ENCODE measurements at regions not wholly inside any gene's neighbourhood (a gene's known extent, or its start where the extent isn't known, plus 50 kb on each side); places are given as distances from the start of the nearest gene placed in this dataset.

- peak in 1 of 3 donors; percentile 59 for DNase-seq
- Histone ChIP-seq H3K27ac (no peak overlapping the region), H3K27me3 (no peaks in the 10 kb centered on the region), H3K4me3 (no peak overlapping the region), H3K4me1 (no peaks in the 10 kb centered on the region), H3K9me3 (no peaks in the 10 kb centered on the region), H3K36me3 (no peaks in the 10 kb centered on the region)
- TF ChIP-seq CTCF (IDR thresholded peaks at IDR 0.05) (no peak), POLR2A (IDR thresholded peaks at IDR 0.05) (no peak)
Observed at GRCh38 chr12:14126692-14127091, 145.3 kb upstream of the GRIN2B start.

GRCh38 chr12:14129611-14130195, 148.3 kb upstream of the GRIN2B start:
- Histone ChIP-seq H3K27ac (no peak overlapping the region), H3K27me3 (no peaks in the 10 kb centered on the region), H3K4me1 (no peaks in the 10 kb centered on the region), H3K36me3 (no peaks in the 10 kb centered on the region), H3K9me3 (no peaks in the 10 kb centered on the region), H3K4me3 (no peak overlapping the region)
- DNase-seq, result no peak
- no peak for TF ChIP-seq CTCF (IDR thresholded peaks at IDR 0.05)
- no peak for TF ChIP-seq POLR2A (IDR thresholded peaks at IDR 0.05)

- no peak overlapping the region for H3K27ac ChIP-seq
- TF ChIP-seq POLR2A (IDR thresholded peaks at IDR 0.05) (no peak), CTCF (IDR thresholded peaks at IDR 0.05) (no peak)
Observed at GRCh38 chr12:14135996-14136395, 154.6 kb upstream of the GRIN2B start.

GRCh38 chr12:14138495-14138894, 157.1 kb upstream of the GRIN2B start:
- Histone ChIP-seq H3K4me1 (no peaks in the 10 kb centered on the region), H3K4me3 (no peak overlapping the region), H3K36me3 (no peaks in the 10 kb centered on the region), H3K27ac (no peak overlapping the region), H3K27me3 (no peaks in the 10 kb centered on the region), H3K9me3 (no peaks in the 10 kb centered on the region)
- TF ChIP-seq CTCF (IDR thresholded peaks at IDR 0.05), result no peak
- TF ChIP-seq POLR2A (IDR thresholded peaks at IDR 0.05), result no peak
- no peak for DNase-seq

More at GRCh38 chr12:14135996-14136395, 154.6 kb upstream of the GRIN2B start:
- Histone ChIP-seq H3K4me1 (no peaks in the 10 kb centered on the region), H3K9me3 (no peaks in the 10 kb centered on the region), H3K4me3 (no peak overlapping the region), H3K36me3 (no peaks in the 10 kb centered on the region), H3K27me3 (no peaks in the 10 kb centered on the region)
- no peak for DNase-seq

GRCh38 chr12:14148489-14149270, 167.3 kb upstream of the GRIN2B start:
- Histone ChIP-seq H3K27ac (no peak overlapping the region), H3K9me3 (no peaks in the 10 kb centered on the region), H3K27me3 (no peaks in the 10 kb centered on the region), H3K36me3 (no peaks in the 10 kb centered on the region), H3K4me1 (peaks cover 0 to 5% (median 0%) of the 10 kb centered on the region in 4 donors), H3K4me3 (no peak overlapping the region)
- DNase-seq, result no peak
- TF ChIP-seq CTCF (IDR thresholded peaks at IDR 0.05) (no peak), POLR2A (IDR thresholded peaks at IDR 0.05) (no peak)

All from Peyer's patch (tissue), 4 donors.